NOMO-1 treated with DMSO at 0.1 percent for 48 hours (cell line): ENCODE measurements at regions not wholly inside any gene's neighbourhood (a gene's known extent, or its start where the extent isn't known, plus 50 kb on each side); places are given as distances from the start of the nearest gene placed in this dataset.
"Not testable (repeated sequence)": the region's sequence is repeated elsewhere in the genome, so short reads cannot be mapped to it uniquely, and the experiment has no call there.

Experiments
- DNase-seq: peaks from one replicate; lab custom pipeline; 2025; ENCODE audit not compliant: unreplicated experiment; lab: John Stamatoyannopoulos, UW

DNA sequence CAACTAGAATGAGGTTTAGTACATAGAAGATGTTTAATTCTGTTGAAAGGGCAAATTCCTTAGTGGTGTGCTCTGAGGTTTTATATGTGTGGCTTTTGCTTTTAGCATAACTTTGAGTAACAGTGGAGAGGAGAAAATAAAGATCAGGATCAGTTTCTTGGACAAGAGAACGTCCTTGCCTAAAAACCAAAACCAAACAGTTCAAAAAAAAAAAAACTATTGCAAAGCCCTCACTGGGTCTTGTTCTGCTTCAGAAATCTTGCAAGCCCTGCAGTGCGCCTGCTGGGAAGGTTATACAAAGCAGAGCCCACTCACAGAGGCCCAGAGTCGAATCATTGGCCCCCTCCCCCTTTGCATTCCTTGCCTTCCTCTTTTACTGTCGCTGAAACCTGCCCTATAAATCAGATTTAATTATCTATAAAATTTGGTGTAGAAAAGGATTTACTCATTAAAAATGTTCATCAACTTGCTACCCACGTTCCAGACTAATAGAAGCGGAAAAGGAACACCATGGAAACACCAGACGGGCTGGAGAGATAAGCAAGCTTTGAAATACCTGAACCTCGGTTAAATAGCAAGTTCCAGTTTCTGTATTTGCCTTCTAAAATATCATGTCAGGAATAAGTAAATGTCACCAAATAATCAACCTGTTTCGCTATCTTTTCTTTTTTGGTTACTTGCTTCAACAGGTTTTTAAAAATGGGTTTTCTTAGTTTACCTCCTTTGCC, 201.6 kb upstream of the PTBP2 start:
- DNase-seq = no peak

GRCh38 chr1:96520579-96520947, 201.0 kb upstream of the PTBP2 start:
- DNase-seq = no peak

- no peak for DNase-seq
Measured at GRCh38 chr1:96521010-96521409, 200.6 kb upstream of the PTBP2 start.

- DNase-seq = no peak
Measured at GRCh38 chr1:96521994-96522760, 199.4 kb upstream of the PTBP2 start.

- DNase-seq = no peak
Measured at GRCh38 chr1:96522927-96523326, 198.7 kb upstream of the PTBP2 start.

DNA sequence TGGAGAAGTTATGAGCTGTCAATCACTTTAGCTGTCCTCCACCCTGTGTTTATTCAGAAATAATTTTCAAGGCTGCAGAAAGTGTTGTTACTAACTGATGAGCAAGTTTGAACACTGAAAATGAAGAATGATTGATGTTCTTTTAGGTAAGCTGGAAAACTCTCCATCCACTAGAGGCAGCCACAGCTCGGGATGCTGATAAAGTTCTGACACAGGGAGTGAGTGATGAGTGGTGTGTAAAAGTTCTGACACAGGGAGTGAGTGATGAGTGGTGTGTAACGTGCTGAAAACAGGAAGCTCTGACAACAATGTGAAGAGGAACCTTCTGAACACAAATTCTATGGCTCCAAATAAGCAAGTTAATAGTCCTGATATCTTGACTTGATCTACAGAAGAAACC, 197.5 kb upstream of the PTBP2 start:
- DNase-seq = peak; percentile 79

- DNase-seq = no peak
Measured at GRCh38 chr1:96525657-96526557, 195.7 kb upstream of the PTBP2 start.

- DNase-seq = not testable (repeated sequence)
Measured at GRCh38 chr1:96528672-96529071, 192.9 kb upstream of the PTBP2 start.

- DNase-seq = no peak
Measured at GRCh38 chr1:96533820-96534219, 187.8 kb upstream of the PTBP2 start.

- DNase-seq = no peak
Measured at GRCh38 chr1:96536581-96536980, 185.0 kb upstream of the PTBP2 start.

DNA sequence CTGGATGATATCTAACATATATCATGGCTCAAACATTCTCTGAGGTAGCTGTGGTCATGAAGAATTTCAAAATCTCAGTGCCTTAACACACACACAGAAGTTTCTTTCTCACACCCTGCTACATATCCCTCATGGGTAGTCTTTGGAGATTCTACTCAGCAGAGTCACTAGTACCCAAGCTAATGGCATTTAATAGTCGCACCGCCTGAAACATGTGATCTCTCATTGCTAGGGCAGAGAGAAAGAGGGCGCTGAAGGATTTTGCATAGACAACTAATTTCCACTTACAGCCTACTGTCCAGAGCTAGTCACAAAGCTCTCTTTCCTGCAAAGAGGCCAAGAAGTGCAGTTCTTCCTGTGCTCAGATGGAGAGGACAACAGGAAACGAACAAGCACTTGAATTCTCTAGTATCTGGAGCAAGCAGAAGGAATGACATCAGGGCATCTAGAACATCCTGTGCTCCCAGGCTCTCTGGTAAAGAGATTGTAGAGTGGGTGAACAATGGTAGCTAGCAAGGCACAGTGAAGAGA, 183.4 kb upstream of the PTBP2 start:
- no peak for DNase-seq

DNA sequence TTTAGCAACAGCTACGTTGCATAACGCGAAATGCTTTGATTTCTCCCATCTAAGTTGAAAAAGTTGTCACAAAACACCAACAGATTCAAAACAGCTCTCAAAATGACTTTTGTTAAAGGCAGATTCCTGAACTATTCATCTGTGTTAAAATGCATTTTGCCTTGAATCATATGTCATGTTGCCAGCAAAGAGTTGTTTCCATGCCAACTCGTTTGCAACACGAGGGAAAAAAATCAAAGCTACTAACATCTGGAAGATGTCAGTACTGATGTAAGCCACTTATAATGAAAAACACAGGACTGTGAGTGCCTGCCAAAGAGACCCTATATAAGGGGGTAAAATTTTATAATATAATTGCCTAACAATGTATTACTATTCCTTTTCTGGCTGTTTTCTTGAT, 182.7 kb upstream of the PTBP2 start:
- DNase-seq = no peak

GRCh38 chr1:96541491-96541890, 180.1 kb upstream of the PTBP2 start:
- no peak for DNase-seq

DNA sequence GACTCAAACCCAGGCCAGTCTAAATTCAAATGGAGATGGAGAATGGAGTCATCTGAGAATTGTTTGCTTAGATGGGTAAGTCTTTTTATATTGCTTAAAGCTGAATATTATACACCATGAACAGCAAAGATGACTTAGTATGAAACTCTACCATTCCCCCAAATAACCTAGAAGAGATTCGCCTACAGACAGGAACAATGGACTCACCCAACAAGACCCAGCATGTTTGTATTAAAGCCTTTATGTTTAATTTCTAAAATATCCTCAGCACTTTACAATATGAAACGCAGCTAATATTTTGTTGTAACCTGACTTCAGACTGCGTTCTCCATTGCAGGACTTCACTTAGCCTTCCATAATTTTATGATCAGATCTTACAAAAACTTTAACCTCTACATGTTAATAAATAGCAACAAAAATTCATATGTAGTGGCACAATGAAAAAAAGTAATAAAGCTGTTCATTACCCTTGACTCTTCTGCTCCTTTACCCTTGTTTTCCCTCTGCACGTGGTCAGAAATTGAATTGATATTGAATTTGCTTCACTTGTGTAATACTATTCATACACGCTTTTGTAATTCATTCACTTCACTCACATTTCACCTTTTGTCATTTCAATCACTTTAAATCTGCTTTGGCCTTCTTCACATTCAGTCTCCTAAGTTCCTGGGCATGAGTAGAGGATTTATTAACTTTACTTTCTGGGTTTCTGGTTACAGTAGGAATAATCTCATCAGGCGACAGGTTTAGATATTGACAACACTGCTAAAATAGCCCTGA, 177.3 kb upstream of the PTBP2 start:
- DNase-seq = no peak

DNA sequence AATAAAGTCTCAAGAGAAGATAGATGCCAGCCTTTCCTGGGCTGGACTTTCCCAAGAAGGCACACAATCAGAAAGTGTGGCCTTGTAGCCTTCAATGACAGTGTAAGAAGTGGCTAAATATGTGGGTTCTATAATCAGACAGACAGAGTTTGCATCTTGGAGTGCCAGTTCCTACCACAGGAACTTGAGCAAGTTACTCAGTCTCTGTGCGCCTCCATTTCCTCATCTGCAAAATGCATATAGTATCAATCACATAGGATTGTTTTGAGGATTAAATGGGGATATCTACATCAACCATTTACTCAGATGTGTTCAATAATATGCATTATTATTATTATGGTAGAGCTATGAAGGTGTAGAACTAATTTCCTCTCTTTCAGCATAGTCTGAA, 176.8 kb upstream of the PTBP2 start:
- peak; percentile 4 for DNase-seq

DNA sequence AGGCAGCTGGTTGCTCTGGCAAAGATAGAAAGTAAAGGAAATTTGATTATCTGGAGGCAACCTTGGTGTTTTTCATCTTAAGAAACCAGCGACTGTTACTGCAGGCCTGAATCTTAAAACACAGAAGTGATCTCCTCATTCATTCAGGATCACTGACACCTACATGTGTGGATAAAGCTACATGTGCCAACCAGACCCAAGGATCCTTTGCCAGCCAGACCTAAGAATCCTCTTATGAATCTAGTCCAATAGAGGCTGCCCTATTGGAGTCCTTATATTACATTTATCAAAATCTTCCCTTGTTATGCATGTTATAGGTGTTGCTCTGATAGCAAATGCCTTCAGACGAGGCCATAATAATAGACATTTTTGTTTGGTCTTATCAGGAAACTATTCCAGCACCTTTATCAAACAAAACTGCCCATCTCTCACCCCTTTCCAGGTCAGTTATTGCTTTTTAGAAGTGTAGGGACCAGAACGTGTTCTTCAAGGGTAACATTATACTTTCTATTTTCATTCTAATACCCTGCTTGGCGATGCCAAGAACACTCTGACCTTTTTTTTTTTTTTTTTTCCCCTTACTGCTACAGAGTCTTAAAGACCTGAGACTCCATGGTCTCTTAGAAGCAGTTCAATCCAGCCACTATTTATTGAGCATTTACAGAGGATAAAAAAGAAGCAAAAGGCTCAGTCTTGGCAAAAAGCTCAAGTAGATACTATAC, 175.5 kb upstream of the PTBP2 start:
- DNase-seq = no peak

DNA sequence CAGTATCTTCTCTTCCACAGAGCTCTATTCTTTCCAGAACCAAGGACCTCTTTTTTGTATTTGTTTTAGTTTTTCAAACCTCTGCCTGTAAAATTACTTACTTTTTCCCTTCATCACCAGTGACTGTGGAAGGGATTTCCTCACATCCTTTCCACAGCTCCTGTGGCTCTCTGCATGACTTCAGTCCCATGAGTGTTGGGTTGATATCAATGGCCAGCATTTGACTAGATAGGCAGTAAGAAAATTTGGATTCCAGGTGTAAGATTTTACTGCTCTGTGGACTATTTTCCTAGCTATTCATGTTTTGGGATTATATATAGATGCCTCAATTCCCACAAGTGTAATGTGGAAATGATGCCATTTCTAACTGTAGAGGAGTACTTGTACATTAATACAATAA, 171.5 kb upstream of the PTBP2 start:
- no peak for DNase-seq

GRCh38 chr1:96552451-96552850, 169.1 kb upstream of the PTBP2 start:
- no peak for DNase-seq

DNA sequence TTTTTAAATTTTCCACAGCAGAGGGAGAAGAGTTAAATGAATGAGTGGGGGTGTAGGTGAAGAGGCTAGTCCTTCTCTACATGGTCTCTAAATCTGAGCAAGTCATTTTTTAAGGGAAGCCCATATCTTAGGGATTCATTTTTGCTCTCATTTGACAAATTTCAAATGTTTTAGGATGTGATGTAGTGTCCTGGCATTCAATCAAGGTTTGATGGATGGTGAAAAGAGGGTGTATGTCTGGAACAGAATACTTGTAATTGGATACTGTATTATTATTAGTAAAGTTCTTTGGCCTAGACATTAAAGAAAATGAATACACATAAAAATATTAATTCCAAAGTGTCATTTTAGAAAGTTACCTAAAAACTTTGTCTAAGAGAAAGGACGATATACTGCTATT, 167.8 kb upstream of the PTBP2 start:
- no peak for DNase-seq

- no peak for DNase-seq
Measured at GRCh38 chr1:96554364-96554763, 167.2 kb upstream of the PTBP2 start.
